Naive thymus-derived CD4-positive, alpha-beta T cell (primary cell): ENCODE measurements at regions not wholly inside any gene's neighbourhood (a gene's known extent, or its start where the extent isn't known, plus 50 kb on each side); places are given as distances from the start of the nearest gene placed in this dataset.

ENCODE experiments used
- ATAC-seq: fragments of 150-1000 bp; cut with Tn5 transposase; 2 replicates; pipeline ENCODE4 v1.10.0; 2021; ENCODE audit warnings: mild to moderate bottlenecking, moderate library complexity
- CTCF ChIA-PET: fragments of 350-600 bp; sonication (Branson Sonifier 250); formaldehyde crosslinking; loops from one replicate; lab custom pipeline; 2021; ENCODE audit warnings: antibody characterized with exemption; lab: Charles Lee
- POLR2A ChIA-PET: fragments of 350-600 bp; sonication (Branson Sonifier 250); formaldehyde crosslinking; loops from one replicate; lab custom pipeline; 2021; ENCODE audit warnings: antibody characterized with exemption, inconsistent platforms; lab: Charles Lee
- DNase-seq, 9 donors: peaks; one replicate each; pipeline versions ENCODE4 v3.0.0 to v3.0.0-alpha.2; 2020 to 2022; ENCODE audit warnings: mixed read lengths in 1 of 9
- H3K27ac ChIP-seq: one replicate; pipeline ENCODE4 v1.7.0; 2013; ENCODE audit warnings: mild to moderate bottlenecking, low read depth, low read length, moderate library complexity
- H3K27me3 ChIP-seq, 2 donors: one replicate each; pipeline ENCODE4 v1.7.0; 2013; ENCODE audit warnings: low read length in 2 of 2, mild to moderate bottlenecking in 2 of 2, moderate library complexity in 2 of 2; ENCODE audit not compliant: control insufficient read depth in 2 of 2, insufficient read depth in 2 of 2
- H3K36me3 ChIP-seq, 3 experiments: 1 replicate in 2 of 3; 2 replicates in 1 of 3; pipeline ENCODE4 v1.7.0; 2013; ENCODE audit warnings: low read length in 3 of 3, mild to moderate bottlenecking in 3 of 3, moderate library complexity in 1 of 3; ENCODE audit not compliant: insufficient read depth in 3 of 3, control insufficient read depth in 2 of 3
- H3K4me1 ChIP-seq, 2 donors: one replicate each; pipeline ENCODE4 v1.7.0; 2013; ENCODE audit warnings: low read length in 2 of 2, mild to moderate bottlenecking in 2 of 2, moderate library complexity in 1 of 2; ENCODE audit not compliant: control insufficient read depth in 2 of 2, insufficient read depth in 2 of 2
- H3K4me3 ChIP-seq: 2 replicates; pipeline ENCODE4 v1.7.0; 2013; ENCODE audit warnings: mild to moderate bottlenecking, low read length
- H3K9me3 ChIP-seq, 3 experiments: 1 replicate in 2 of 3; 2 replicates in 1 of 3; pipeline ENCODE4 v1.7.0; 2013; ENCODE audit warnings: low read length in 3 of 3; ENCODE audit not compliant: control insufficient read depth in 2 of 3
- H3K27ac Mint-ChIP-seq, 9 donors: one replicate each; pipeline ENCODE4 v1.8.0; 2020 to 2022; ENCODE audit warnings: mixed read lengths in 9 of 9, mild to moderate bottlenecking in 8 of 9, moderate library complexity in 5 of 9, inconsistent platforms in 2 of 9
- H3K27me3 Mint-ChIP-seq, 5 donors: one replicate each; pipeline ENCODE4 v1.8.0; 2021 to 2022; ENCODE audit warnings: mixed read lengths in 5 of 5, mild to moderate bottlenecking in 1 of 5
- H3K36me3 Mint-ChIP-seq, 5 donors: one replicate each; pipeline ENCODE4 v1.8.0; 2020 to 2022; ENCODE audit warnings: mixed read lengths in 5 of 5, mild to moderate bottlenecking in 3 of 5, inconsistent platforms in 1 of 5
- H3K4me1 Mint-ChIP-seq, 7 donors: one replicate each; pipeline ENCODE4 v1.8.0; 2020 to 2022; ENCODE audit warnings: mixed read lengths in 7 of 7, mild to moderate bottlenecking in 3 of 7, inconsistent platforms in 1 of 7
- H3K4me3 Mint-ChIP-seq, 10 donors: one replicate each; pipeline ENCODE4 v1.8.0; 2020 to 2022; ENCODE audit warnings: mild to moderate bottlenecking in 10 of 10, mixed read lengths in 10 of 10, moderate library complexity in 6 of 10, inconsistent platforms in 2 of 10
- H3K9me3 Mint-ChIP-seq, 11 donors: one replicate each; pipeline ENCODE4 v1.8.0; 2020 to 2022; ENCODE audit warnings: mixed read lengths in 11 of 11, mild to moderate bottlenecking in 4 of 11, inconsistent platforms in 1 of 11, moderate library complexity in 1 of 11
- intact Hi-C, 2 donors: fragments of 100-400 bp; cut with micrococcal nuclease; formaldehyde crosslinking; loops; one replicate each; pipeline ENCODE4 v1.15.1; 2023

DNA sequence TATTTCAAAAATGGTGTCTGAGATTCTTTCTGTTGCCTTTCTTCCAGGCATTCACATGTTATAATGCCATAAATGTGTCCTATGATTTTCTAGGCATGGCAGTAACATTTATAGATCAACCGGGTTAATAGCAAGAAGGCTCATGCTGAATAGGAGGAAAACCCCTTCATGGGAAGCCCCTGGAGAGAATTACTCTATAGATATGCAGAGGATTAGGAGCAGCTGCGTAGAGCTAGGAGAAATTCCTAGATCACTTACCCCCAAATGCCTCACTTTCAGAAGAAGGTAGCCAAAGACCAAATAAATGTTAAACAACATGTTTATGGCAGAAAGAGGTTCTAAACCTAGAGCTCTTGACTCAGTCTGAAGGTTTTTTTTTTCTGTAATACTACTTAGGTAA, 153.4 kb upstream of the CTNNA2 start:
- no peaks in the 10 kb centered on the region for H3K9me3 ChIP-seq
- ChIA-PET POLR2A (no interaction called here), CTCF (no interaction called here)
- no peaks in the 10 kb centered on the region for H3K36me3 ChIP-seq
- Mint-ChIP-seq H3K4me1 (no peaks in the 10 kb centered on the region), H3K4me3 (no peak overlapping the region), H3K27ac (no peak overlapping the region), H3K27me3 (no peaks in the 10 kb centered on the region), H3K9me3 (peaks cover 0 to 14% (median 8%) of the 10 kb centered on the region in 11 donors), H3K36me3 (peaks cover 0 to under 1% (median 0%) of the 10 kb centered on the region in 5 donors)
- DNase-seq (no peak), ATAC-seq (no peak)
- intact Hi-C loops = no loop called here
- no peak overlapping the region for H3K27ac ChIP-seq
- no peak overlapping the region for H3K4me3 ChIP-seq
- H3K27me3 ChIP-seq = no peaks in the 10 kb centered on the region
- H3K4me1 ChIP-seq = no peaks in the 10 kb centered on the region

- H3K4me3 ChIP-seq = no peak overlapping the region
- no peaks in the 10 kb centered on the region for H3K27me3 Mint-ChIP-seq
- no peaks in the 10 kb centered on the region for H3K9me3 ChIP-seq
- no peaks in the 10 kb centered on the region for H3K36me3 ChIP-seq
- no peak for ATAC-seq
- no peak overlapping the region for H3K27ac Mint-ChIP-seq
- H3K27ac ChIP-seq = no peak overlapping the region
- no peak overlapping the region for H3K4me3 Mint-ChIP-seq
- no peaks in the 10 kb centered on the region for H3K4me1 Mint-ChIP-seq
- POLR2A ChIA-PET = no interaction called here
- peaks cover 0 to 28% (median 11%) of the 10 kb centered on the region in 11 donors for H3K9me3 Mint-ChIP-seq
- DNase-seq = no peak
- H3K4me1 ChIP-seq = no peaks in the 10 kb centered on the region
- intact Hi-C loops = no loop called here
- CTCF ChIA-PET = no interaction called here
- H3K27me3 ChIP-seq = no peaks in the 10 kb centered on the region
- H3K36me3 Mint-ChIP-seq = peaks cover 0 to 4% (median 0%) of the 10 kb centered on the region in 5 donors
Measured at GRCh38 chr2:79355569-79355968, 157.3 kb upstream of the CTNNA2 start.

- Mint-ChIP-seq H3K4me1 (no peaks in the 10 kb centered on the region), H3K36me3 (peaks cover 0 to 5% (median 0%) of the 10 kb centered on the region in 5 donors), H3K9me3 (peaks cover 0 to 33% (median 12%) of the 10 kb centered on the region in 11 donors), H3K27me3 (peaks cover 0 to 4% (median 0%) of the 10 kb centered on the region in 5 donors), H3K27ac (no peak overlapping the region), H3K4me3 (no peak overlapping the region)
- no peak for ATAC-seq
- Histone ChIP-seq H3K4me3 (no peak overlapping the region), H3K27me3 (no peaks in the 10 kb centered on the region), H3K27ac (no peak overlapping the region), H3K9me3 (no peaks in the 10 kb centered on the region), H3K4me1 (no peaks in the 10 kb centered on the region), H3K36me3 (no peaks in the 10 kb centered on the region)
- ChIA-PET POLR2A (no interaction called here), CTCF (no interaction called here)
- DNase-seq = no peak
- intact Hi-C loops = no loop called here
Measured at GRCh38 chr2:79327460-79327859, 167.9 kb upstream of the REG3A start.

GRCh38 chr2:79320871-79321270, 161.3 kb upstream of the REG3A start:
- Mint-ChIP-seq H3K27me3 (no peaks in the 10 kb centered on the region), H3K36me3 (no peaks in the 10 kb centered on the region), H3K27ac (no peak overlapping the region), H3K4me1 (no peaks in the 10 kb centered on the region), H3K4me3 (no peak overlapping the region), H3K9me3 (peaks cover 0 to 11% (median 4%) of the 10 kb centered on the region in 11 donors)
- H3K27me3 ChIP-seq = no peaks in the 10 kb centered on the region
- POLR2A ChIA-PET = no interaction called here
- no peak for ATAC-seq
- CTCF ChIA-PET = no interaction called here
- H3K9me3 ChIP-seq = no peaks in the 10 kb centered on the region
- intact Hi-C loops = no loop called here
- DNase-seq = no peak
- no peak overlapping the region for H3K27ac ChIP-seq
- H3K4me3 ChIP-seq = no peak overlapping the region
- no peaks in the 10 kb centered on the region for H3K4me1 ChIP-seq
- no peaks in the 10 kb centered on the region for H3K36me3 ChIP-seq

DNA sequence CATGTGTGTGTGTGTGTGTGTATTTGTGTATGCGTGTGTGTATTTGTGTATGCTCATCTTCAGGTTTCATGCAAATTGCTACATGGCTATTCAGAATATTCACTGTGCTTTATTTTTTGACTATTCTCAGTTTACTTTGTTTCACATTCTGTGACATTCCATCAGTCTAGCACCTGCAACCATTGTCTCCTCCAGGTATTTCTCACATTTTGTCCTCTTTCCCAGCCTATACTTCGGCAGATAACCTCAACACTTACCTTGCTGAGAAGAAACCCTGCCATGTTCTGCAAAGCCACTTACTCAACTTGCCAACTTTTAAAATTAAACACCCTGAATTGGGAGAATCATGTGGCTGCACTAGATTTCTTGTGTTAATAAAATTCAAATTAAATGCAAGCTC, 135.4 kb upstream of the REG3A start:
- H3K4me3 Mint-ChIP-seq = no peak overlapping the region
- no peak for ATAC-seq
- POLR2A ChIA-PET = no interaction called here

DNA sequence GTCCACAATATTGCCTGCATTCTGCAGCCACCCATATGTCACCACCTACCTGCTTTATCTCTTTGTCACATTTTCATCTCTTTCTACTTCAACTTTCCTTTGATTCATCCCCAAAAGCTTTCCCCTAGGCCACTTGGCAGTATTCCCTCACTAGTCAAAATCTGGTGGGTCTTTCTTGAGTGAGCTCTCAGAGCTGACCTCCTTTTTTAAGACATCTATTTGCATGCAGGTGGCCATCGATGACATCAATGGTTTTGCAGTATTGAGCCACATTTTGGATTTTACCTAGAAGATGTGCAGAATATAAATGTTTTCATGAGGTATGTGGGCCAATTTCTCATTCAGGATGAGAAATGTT, 133.4 kb upstream of the REG3A start:
- H3K27me3 ChIP-seq = no peaks in the 10 kb centered on the region
- ChIA-PET CTCF (no interaction called here), POLR2A (no interaction called here)
- H3K27ac ChIP-seq = no peak overlapping the region
- no peaks in the 10 kb centered on the region for H3K36me3 ChIP-seq
- H3K4me1 ChIP-seq = no peaks in the 10 kb centered on the region
- Mint-ChIP-seq H3K4me3 (no peak overlapping the region), H3K27me3 (peaks cover 0 to 4% (median 0%) of the 10 kb centered on the region in 5 donors), H3K27ac (no peak overlapping the region), H3K4me1 (peaks cover 0 to 2% (median 0%) of the 10 kb centered on the region in 7 donors), H3K9me3 (peaks cover 9 to 33% (median 15%) of the 10 kb centered on the region in 11 donors), H3K36me3 (peaks cover 0 to 4% (median 0%) of the 10 kb centered on the region in 5 donors)
- H3K4me3 ChIP-seq = no peak overlapping the region
- no peak for ATAC-seq
- H3K9me3 ChIP-seq = no peaks in the 10 kb centered on the region
- no peak for DNase-seq
- intact Hi-C loops = no loop called here

More for the DNA sequence above, 135.4 kb upstream of the REG3A start:
- no peaks in the 10 kb centered on the region for H3K4me1 ChIP-seq
- no peak overlapping the region for H3K27ac ChIP-seq
- no peaks in the 10 kb centered on the region for H3K27me3 ChIP-seq
- no peak overlapping the region for H3K4me3 ChIP-seq
- no peaks in the 10 kb centered on the region for H3K9me3 ChIP-seq
- Mint-ChIP-seq H3K4me1 (peaks cover 0 to 2% (median 0%) of the 10 kb centered on the region in 7 donors), H3K9me3 (peaks cover 3 to 31% (median 12%) of the 10 kb centered on the region in 11 donors), H3K27ac (no peak overlapping the region), H3K36me3 (no peaks in the 10 kb centered on the region), H3K27me3 (no peaks in the 10 kb centered on the region)
- DNase-seq = no peak
- CTCF ChIA-PET = no interaction called here
- intact Hi-C loops = no loop called here
- H3K36me3 ChIP-seq = no peaks in the 10 kb centered on the region

GRCh38 chr2:79292239-79292957, 132.8 kb upstream of the REG3A start:
- H3K36me3 ChIP-seq = no peaks in the 10 kb centered on the region
- H3K27ac ChIP-seq = no peak overlapping the region
- no peak overlapping the region for H3K4me3 ChIP-seq
- H3K9me3 ChIP-seq = no peaks in the 10 kb centered on the region
- Mint-ChIP-seq H3K27me3 (peaks cover 0 to 4% (median 0%) of the 10 kb centered on the region in 5 donors), H3K4me3 (no peak overlapping the region), H3K36me3 (peaks cover 0 to 4% (median 0%) of the 10 kb centered on the region in 5 donors), H3K9me3 (peaks cover 9 to 29% (median 15%) of the 10 kb centered on the region in 11 donors), H3K27ac (no peak overlapping the region), H3K4me1 (peaks cover 0 to 2% (median 0%) of the 10 kb centered on the region in 7 donors)
- DNase-seq (no peak), ATAC-seq (no peak)
- CTCF ChIA-PET = no interaction called here
- intact Hi-C loops = no loop called here
- no peaks in the 10 kb centered on the region for H3K27me3 ChIP-seq
- no peaks in the 10 kb centered on the region for H3K4me1 ChIP-seq
- POLR2A ChIA-PET = no interaction called here
